Epidermal melanocyte (primary cell): ENCODE measurements at regions not wholly inside any gene's neighbourhood (a gene's known extent, or its start where the extent isn't known, plus 50 kb on each side); places are given as distances from the start of the nearest gene placed in this dataset.

Source experiments
- DNase-seq: peaks from one replicate; pipeline ENCODE4 v3.0.0; 2011; ENCODE audit warnings: low spot score; ENCODE audit not compliant: insufficient read length

GRCh38 chr2:23111263-23111662, 273.7 kb upstream of the KLHL29 start:
- no peak for DNase-seq

GRCh38 chr2:23112517-23112916, 272.5 kb upstream of the KLHL29 start:
- no peak for DNase-seq

GRCh38 chr2:23114299-23114698, 270.7 kb upstream of the KLHL29 start:
- no peak for DNase-seq

GRCh38 chr2:23118313-23118712, 266.7 kb upstream of the KLHL29 start:
- DNase-seq, result no peak

- DNase-seq, result no peak
These were observed 266.1 kb upstream of the KLHL29 start for GRCh38 chr2:23118894-23119293.

- DNase-seq, result no peak
These were observed 264.8 kb upstream of the KLHL29 start for GRCh38 chr2:23120161-23120560.

- DNase-seq, result no peak
These were observed 262.9 kb upstream of the KLHL29 start for GRCh38 chr2:23121968-23122648.

- DNase-seq, result no peak
These were observed 262.2 kb upstream of the KLHL29 start for GRCh38 chr2:23122681-23123215.

GRCh38 chr2:23123686-23124085, 261.3 kb upstream of the KLHL29 start:
- no peak for DNase-seq

GRCh38 chr2:23124214-23124750, 260.7 kb upstream of the KLHL29 start:
- no peak for DNase-seq

- DNase-seq, result no peak
These were observed 257.5 kb upstream of the KLHL29 start for GRCh38 chr2:23127465-23127864.

- no peak for DNase-seq
These were observed 256.2 kb upstream of the KLHL29 start for GRCh38 chr2:23128684-23129292.

- no peak for DNase-seq
These were observed 253.9 kb upstream of the KLHL29 start for GRCh38 chr2:23131066-23131575.

GRCh38 chr2:23132000-23132399, 253.0 kb upstream of the KLHL29 start:
- no peak for DNase-seq

GRCh38 chr2:23132823-23133595, 252.0 kb upstream of the KLHL29 start:
- DNase-seq, result no peak

- DNase-seq, result no peak
These were observed 250.3 kb upstream of the KLHL29 start for GRCh38 chr2:23134726-23135125.

GRCh38 chr2:23135481-23136100, 249.4 kb upstream of the KLHL29 start:
- no peak for DNase-seq

- DNase-seq, result no peak
These were observed 247.8 kb upstream of the KLHL29 start for GRCh38 chr2:23137166-23137565.

- no peak for DNase-seq
These were observed 246.3 kb upstream of the KLHL29 start for GRCh38 chr2:23138701-23139100.

- no peak for DNase-seq
These were observed 239.5 kb upstream of the KLHL29 start for GRCh38 chr2:23145460-23145859.

GRCh38 chr2:23146011-23146410, 239.0 kb upstream of the KLHL29 start:
- no peak for DNase-seq
